B cell (primary cell): ENCODE measurements at regions not wholly inside any gene's neighbourhood (a gene's known extent, or its start where the extent isn't known, plus 50 kb on each side); places are given as distances from the start of the nearest gene placed in this dataset.

Experiments
- ATAC-seq: fragments of 200-7000 bp; cut with Tn5 transposase; one replicate; pipeline ENCODE4 v1.10.0; 2021; ENCODE audit warnings: low read depth, mild to moderate bottlenecking, moderate number of reproducible peaks, moderate library complexity
- CTCF ChIA-PET: fragments of 350-600 bp; sonication (Branson Sonifier 250); formaldehyde crosslinking; loops from one replicate; lab custom pipeline; 2021; ENCODE audit warnings: antibody characterized with exemption, inconsistent platforms; lab: Charles Lee
- POLR2A ChIA-PET: fragments of 350-600 bp; sonication (Branson Sonifier 250); formaldehyde crosslinking; loops from one replicate; lab custom pipeline; 2021; ENCODE audit warnings: antibody characterized with exemption; lab: Charles Lee
- DNase-seq: peaks from one replicate; pipeline ENCODE4 v3.0.0; 2013
- H2AFZ ChIP-seq: 2 replicates; pipeline ENCODE4 v1.6.1; 2012; ENCODE audit warnings: mild to moderate bottlenecking, low read depth, low read length; ENCODE audit not compliant: insufficient read depth, poor library complexity, severe bottlenecking
- H3K27ac ChIP-seq, 2 donors: 1 replicate in 1 of 2; 2 replicates in 1 of 2; pipeline ENCODE4 v1.5.1; 2012 to 2013; ENCODE audit warnings: low read length in 2 of 2, mild to moderate bottlenecking in 2 of 2, moderate library complexity in 1 of 2
- H3K27me3 ChIP-seq, 4 experiments: fragments of 200-600 bp in 1 of 4; sonication (generic) in 1 of 4; replicated peaks in 1 of 4; 1 replicate in 2 of 4; 2 replicates in 2 of 4; pipeline versions ENCODE4 v1.6.1 to v1.7.0; 2013 to 2016; ENCODE audit warnings: low read length in 3 of 4, mild to moderate bottlenecking in 2 of 4, mixed read lengths in 1 of 4, moderate library complexity in 1 of 4; ENCODE audit not compliant: insufficient read depth in 4 of 4, control insufficient read depth in 3 of 4; ENCODE audit errors: control extremely low read depth in 1 of 4
- H3K36me3 ChIP-seq, 2 experiments: replicated peaks in 1 of 2; 1 replicate in 1 of 2; 2 replicates in 1 of 2; pipeline versions ENCODE4 v1.6.1 to v1.7.1; 2013; ENCODE audit warnings: low read length in 1 of 2; ENCODE audit not compliant: insufficient read depth in 2 of 2, control insufficient read depth in 1 of 2; ENCODE audit errors: control extremely low read depth in 1 of 2, extremely low read depth in 1 of 2
- H3K4me1 ChIP-seq, 2 donors: fragments of 200-600 bp in 1 of 2; sonication (generic) in 1 of 2; 1 replicate in 1 of 2; 2 replicates in 1 of 2; pipeline versions ENCODE4 v1.5.1 to v1.6.1; 2013 to 2017; ENCODE audit warnings: low read length in 2 of 2; ENCODE audit not compliant: control insufficient read depth in 2 of 2, insufficient read depth in 2 of 2
- H3K4me2 ChIP-seq: replicated peaks from 2 replicates; pipeline ENCODE3; 2012; ENCODE audit warnings: mild to moderate bottlenecking, low read depth, low read length; ENCODE audit not compliant: poor library complexity, severe bottlenecking
- H3K4me3 ChIP-seq, 5 experiments: fragments of 200-600 bp in 1 of 5; sonication (generic) in 1 of 5; 1 replicate in 3 of 5; 2 replicates in 2 of 5; pipeline versions ENCODE4 v1.5.1 to v1.7.0; 2011 to 2016; ENCODE audit warnings: low read length in 4 of 5, mild to moderate bottlenecking in 4 of 5, low read depth in 2 of 5, control low read depth in 1 of 5, moderate library complexity in 1 of 5; ENCODE audit not compliant: insufficient read depth in 1 of 5; ENCODE audit errors: control extremely low read depth in 1 of 5, extremely low read depth in 1 of 5
- H3K79me2 ChIP-seq: fragments of 200-600 bp; sonication (generic); one replicate; pipeline ENCODE4 v1.6.0; 2016; ENCODE audit warnings: low read length; ENCODE audit not compliant: control insufficient read depth, insufficient read depth
- H3K9ac ChIP-seq: fragments of 200-600 bp; sonication (generic); 2 replicates; pipeline ENCODE4 v1.6.1; 2017; ENCODE audit warnings: mild to moderate bottlenecking, low read length, moderate library complexity
- H3K9me3 ChIP-seq, 3 donors: one replicate each; pipeline versions ENCODE4 v1.6.1 to v1.7.1; 2013; ENCODE audit warnings: low read length in 2 of 3; ENCODE audit not compliant: control insufficient read depth in 2 of 3, insufficient read depth in 1 of 3; ENCODE audit errors: control extremely low read depth in 1 of 3
- H4K20me1 ChIP-seq: 2 replicates; pipeline ENCODE4 v1.6.0; 2012; ENCODE audit warnings: mild to moderate bottlenecking, low read length; ENCODE audit not compliant: insufficient read depth, control insufficient read depth, poor library complexity, severe bottlenecking
- H3K27ac Mint-ChIP-seq: one replicate; pipeline ENCODE4 v1.8.0; 2021; ENCODE audit warnings: mixed read lengths
- H3K27me3 Mint-ChIP-seq: one replicate; pipeline ENCODE4 v1.8.0; 2021; ENCODE audit warnings: mixed read lengths
- H3K4me1 Mint-ChIP-seq: one replicate; pipeline ENCODE4 v1.8.0; 2021; ENCODE audit warnings: mixed read lengths
- H3K4me3 Mint-ChIP-seq: one replicate; pipeline ENCODE4 v1.8.0; 2021; ENCODE audit warnings: mixed read lengths
- H3K9me3 Mint-ChIP-seq: one replicate; pipeline ENCODE4 v1.8.0; 2022; ENCODE audit warnings: mixed read lengths; ENCODE audit not compliant: insufficient read depth
- EZH2 ChIP-seq: IDR thresholded peaks from 2 replicates; pipeline ENCODE4 v1.6.1; 2012; ENCODE audit warnings: borderline replicate concordance, low read depth, mild to moderate bottlenecking, moderate library complexity, low read length; ENCODE audit not compliant: insufficient read depth, poor library complexity, severe bottlenecking
- WGBS: methylation state at CpG from one replicate; pipeline ENCODE4 v1.1.5; 2013; ENCODE audit warnings: missing lambda C conversion rate; ENCODE audit not compliant: insufficient coverage; 5-methylcytosine and 5-hydroxymethylcytosine counted together
- intact Hi-C: fragments of 100-400 bp; cut with micrococcal nuclease; formaldehyde crosslinking; loops from one replicate; pipeline ENCODE4 v1.10.0; 2022
- TF ChIP-seq, protein P1 (sequence below): fragments of 200-600 bp; IDR thresholded peaks from one replicate; pipeline ENCODE4 v1.8.0; 2022; ENCODE audit warnings: antibody characterized with exemption, mild to moderate bottlenecking

DNA sequence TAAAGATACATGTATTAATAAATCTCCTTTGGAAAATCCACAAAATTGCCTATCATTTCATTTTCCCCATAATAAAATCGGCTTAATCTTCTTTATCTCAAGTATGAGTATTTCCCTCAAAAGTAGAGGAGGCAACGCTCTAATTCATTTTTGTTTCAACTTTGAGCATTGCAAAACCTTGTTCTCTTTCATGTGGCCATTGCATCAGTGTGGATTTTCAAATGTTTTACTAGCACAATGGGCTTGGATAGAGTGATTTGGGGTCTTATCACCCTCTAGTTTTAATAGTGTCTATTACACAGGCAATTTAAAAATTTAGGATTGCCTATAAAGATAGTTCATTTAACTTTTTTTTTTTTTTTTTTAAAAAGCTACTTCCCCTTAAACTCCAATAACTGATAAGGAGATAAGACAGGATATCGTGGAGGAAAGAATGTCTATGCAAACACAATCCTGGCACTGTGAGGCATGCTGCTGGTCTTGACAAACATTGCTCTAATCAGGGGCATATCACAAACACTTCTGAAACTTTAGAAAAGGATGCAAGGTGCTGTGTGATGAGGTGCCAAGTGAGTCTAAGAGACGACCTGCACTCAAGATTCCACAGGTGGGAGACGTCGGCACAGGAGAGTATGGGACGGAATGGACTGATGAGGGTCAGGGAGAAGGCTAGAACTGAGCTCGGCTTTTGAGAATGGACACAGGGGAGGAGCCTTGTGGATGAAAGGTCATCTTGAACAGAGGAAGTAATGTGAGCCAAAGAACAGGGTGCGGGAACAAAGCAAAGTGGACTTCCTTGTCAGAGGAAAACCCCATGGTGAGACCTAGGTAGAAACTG, 199.7 kb downstream of the IRS2 start:
- no peak overlapping the region for H2AFZ ChIP-seq
- ATAC-seq (no peak), DNase-seq (no peak)
- TF ChIP-seq, protein P1, sequence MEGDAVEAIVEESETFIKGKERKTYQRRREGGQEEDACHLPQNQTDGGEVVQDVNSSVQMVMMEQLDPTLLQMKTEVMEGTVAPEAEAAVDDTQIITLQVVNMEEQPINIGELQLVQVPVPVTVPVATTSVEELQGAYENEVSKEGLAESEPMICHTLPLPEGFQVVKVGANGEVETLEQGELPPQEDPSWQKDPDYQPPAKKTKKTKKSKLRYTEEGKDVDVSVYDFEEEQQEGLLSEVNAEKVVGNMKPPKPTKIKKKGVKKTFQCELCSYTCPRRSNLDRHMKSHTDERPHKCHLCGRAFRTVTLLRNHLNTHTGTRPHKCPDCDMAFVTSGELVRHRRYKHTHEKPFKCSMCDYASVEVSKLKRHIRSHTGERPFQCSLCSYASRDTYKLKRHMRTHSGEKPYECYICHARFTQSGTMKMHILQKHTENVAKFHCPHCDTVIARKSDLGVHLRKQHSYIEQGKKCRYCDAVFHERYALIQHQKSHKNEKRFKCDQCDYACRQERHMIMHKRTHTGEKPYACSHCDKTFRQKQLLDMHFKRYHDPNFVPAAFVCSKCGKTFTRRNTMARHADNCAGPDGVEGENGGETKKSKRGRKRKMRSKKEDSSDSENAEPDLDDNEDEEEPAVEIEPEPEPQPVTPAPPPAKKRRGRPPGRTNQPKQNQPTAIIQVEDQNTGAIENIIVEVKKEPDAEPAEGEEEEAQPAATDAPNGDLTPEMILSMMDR: no peak
- no peak for TF ChIP-seq EZH2
- H3K4me2 ChIP-seq: no peak overlapping the region
- H3K9ac ChIP-seq: no peak overlapping the region
- Mint-ChIP-seq H3K4me3 (no peak overlapping the region), H3K4me1 (no peaks in the 10 kb centered on the region), H3K27ac (no peak overlapping the region), H3K9me3 (no peaks in the 10 kb centered on the region), H3K27me3 (peaks cover 8% of the 10 kb centered on the region)
- H3K4me1 ChIP-seq: no peaks in the 10 kb centered on the region
- H3K27me3 ChIP-seq: peaks cover 0 to 4% (median 0%) of the 10 kb centered on the region in 4 experiments
- ChIA-PET POLR2A (no interaction called here), CTCF (no interaction called here)
- H3K27ac ChIP-seq: no peak overlapping the region
- intact Hi-C loops: no loop called here
- H3K9me3 ChIP-seq: peaks cover 0 to 3% (median 0%) of the 10 kb centered on the region in 3 donors
- H3K79me2 ChIP-seq: no peaks in the 10 kb centered on the region
- 89% methylated on average over 6 of the region's 9 CpGs for WGBS
- H3K36me3 ChIP-seq: no peaks in the 10 kb centered on the region
- no peaks in the 10 kb centered on the region for H4K20me1 ChIP-seq
- H3K4me3 ChIP-seq: no peak overlapping the region

DNA sequence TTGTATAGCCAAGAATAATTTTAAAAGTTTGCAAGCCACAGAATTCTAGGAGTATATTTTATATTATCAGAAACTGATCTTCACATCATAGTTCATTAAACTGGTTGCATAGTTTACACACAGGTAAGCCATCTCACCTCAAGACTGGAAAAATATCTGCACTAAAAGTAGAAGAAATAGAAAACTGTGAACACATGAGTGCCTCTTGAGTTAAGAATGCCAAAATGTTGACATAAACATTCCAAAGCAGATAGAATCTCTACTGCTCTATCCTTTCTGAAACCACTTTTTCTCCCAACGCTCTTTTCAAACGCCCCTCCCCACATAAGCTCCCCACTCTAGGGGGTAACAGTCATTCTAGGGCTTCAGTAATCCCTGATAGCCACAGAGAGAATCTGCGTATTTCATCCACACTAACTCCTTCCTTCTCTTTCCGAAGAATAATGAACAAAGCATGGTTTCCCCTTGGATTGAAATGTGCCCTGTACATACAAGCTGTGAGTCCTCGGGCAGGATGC, 201.5 kb downstream of the IRS2 start:
- ChIA-PET POLR2A (no interaction called here), CTCF (no interaction called here)
- WGBS: 23% methylated on average over 2 of the region's 5 CpGs

More for the DNA sequence above, 201.5 kb downstream of the IRS2 start:
- no peak for DNase-seq
- Mint-ChIP-seq H3K9me3 (no peaks in the 10 kb centered on the region), H3K4me3 (no peak overlapping the region), H3K4me1 (no peaks in the 10 kb centered on the region), H3K27me3 (peaks cover 8% of the 10 kb centered on the region), H3K27ac (no peak overlapping the region)
- H3K9me3 ChIP-seq: peaks cover 0 to 3% (median 0%) of the 10 kb centered on the region in 3 donors
- intact Hi-C loops: no loop called here
- no peaks in the 10 kb centered on the region for H4K20me1 ChIP-seq
- no peak overlapping the region for H3K27ac ChIP-seq
- no peak overlapping the region for H2AFZ ChIP-seq
- H3K4me3 ChIP-seq: no peak overlapping the region
- no peak for TF ChIP-seq EZH2
- TF ChIP-seq, protein P1: no peak
- no peaks in the 10 kb centered on the region for H3K79me2 ChIP-seq
- H3K36me3 ChIP-seq: no peaks in the 10 kb centered on the region
- H3K27me3 ChIP-seq: no peaks in the 10 kb centered on the region
- no peak overlapping the region for H3K4me2 ChIP-seq
- H3K4me1 ChIP-seq: no peaks in the 10 kb centered on the region
- H3K9ac ChIP-seq: no peak overlapping the region
- ATAC-seq: no peak
